HEK293 (cell line): ENCODE measurements at regions not wholly inside any gene's neighbourhood (a gene's known extent, or its start where the extent isn't known, plus 50 kb on each side); places are given as distances from the start of the nearest gene placed in this dataset.

ENCODE experiments used
- CTCF ChIA-PET: fragments of 350-600 bp; formaldehyde crosslinking; extraction: SDS; loops from one replicate; lab custom pipeline; 2021; ENCODE audit warnings: antibody characterized with exemption; lab: Yijun Ruan, JAX
- POLR2A ChIA-PET: fragments of 300-600 bp; formaldehyde crosslinking; extraction: SDS; loops from one replicate; lab custom pipeline; 2020; ENCODE audit warnings: antibody characterized with exemption, inconsistent platforms; lab: Yijun Ruan, JAX
- H3K27ac ChIP-seq: fragments of 200-500 bp; sonication (Bioruptor generic); 2 replicates; pipeline ENCODE4 v1.5.1; 2014; ENCODE audit warnings: low read depth, low read length, control low read depth, inconsistent platforms; ENCODE audit errors: extremely low read depth
- H3K36me3 ChIP-seq, 2 experiments: fragments of 200-500 bp in 1 of 2; sonication (Bioruptor generic) in 1 of 2; 1 replicate in 1 of 2; 2 replicates in 1 of 2; pipeline ENCODE4 v1.5.1; 2014 to 2017; ENCODE audit warnings: inconsistent platforms in 2 of 2, low read length in 2 of 2; ENCODE audit not compliant: control insufficient read depth in 2 of 2, insufficient read depth in 1 of 2
- H3K4me1 ChIP-seq: fragments of 200-500 bp; sonication (Bioruptor generic); 2 replicates; pipeline ENCODE4 v1.5.1; 2014; ENCODE audit warnings: mild to moderate bottlenecking, low read length, inconsistent platforms; ENCODE audit not compliant: control insufficient read depth, insufficient read depth
- H3K4me3 ChIP-seq: 2 replicates; pipeline ENCODE4 v1.5.1; 2011; ENCODE audit warnings: low read depth, mild to moderate bottlenecking, control low read depth, low read length, moderate library complexity
- H3K9me3 ChIP-seq: fragments of 200-500 bp; sonication (Bioruptor generic); 2 replicates; pipeline ENCODE4 v1.5.1; 2014; ENCODE audit warnings: low read depth, low read length, inconsistent platforms; ENCODE audit not compliant: control insufficient read depth, insufficient read depth
- AEBP2 ChIP-seq: fragments of 450-650 bp; formaldehyde crosslinking; IDR thresholded peaks from 2 replicates; pipeline ENCODE4 v1.5.1; 2016; ENCODE audit warnings: missing biosample characterization, missing genetic modification characterization, borderline replicate concordance
- EGR2 ChIP-seq: fragments of 450-650 bp; formaldehyde crosslinking; IDR thresholded peaks from 2 replicates; pipeline ENCODE4 v1.5.1; 2016; ENCODE audit warnings: low read depth, missing biosample characterization, missing genetic modification characterization
- HOXA7 ChIP-seq: sonication (generic); formaldehyde crosslinking; IDR thresholded peaks from 2 replicates; pipeline ENCODE4 v1.8.1; 2022; ENCODE audit warnings: missing genetic modification reagents, borderline replicate concordance
- KLF16 ChIP-seq: fragments of 450-650 bp; formaldehyde crosslinking; IDR thresholded peaks from 2 replicates; pipeline ENCODE4 v1.5.1; 2017; ENCODE audit warnings: missing biosample characterization, missing genetic modification characterization
- SP3 ChIP-seq: fragments of 450-650 bp; formaldehyde crosslinking; IDR thresholded peaks from 2 replicates; pipeline ENCODE4 v1.5.1; 2016; ENCODE audit warnings: missing biosample characterization, missing genetic modification characterization
- ZBTB21 ChIP-seq: fragments of 450-650 bp; formaldehyde crosslinking; IDR thresholded peaks from 2 replicates; pipeline ENCODE4 v1.5.1; 2017; ENCODE audit warnings: missing biosample characterization, missing genetic modification characterization
- ZBTB49 ChIP-seq: fragments of 450-650 bp; formaldehyde crosslinking; IDR thresholded peaks from 2 replicates; pipeline ENCODE4 v1.5.1; 2016; ENCODE audit warnings: missing biosample characterization, missing genetic modification characterization, low read depth
- ZBTB6 ChIP-seq: fragments of 450-650 bp; formaldehyde crosslinking; IDR thresholded peaks from 2 replicates; pipeline ENCODE4 v1.5.1; 2017; ENCODE audit warnings: missing biosample characterization, missing genetic modification characterization
- ZFP41 ChIP-seq: fragments of 450-650 bp; formaldehyde crosslinking; IDR thresholded peaks from 2 replicates; pipeline ENCODE4 v1.5.1; 2016; ENCODE audit warnings: missing biosample characterization, missing genetic modification characterization, borderline replicate concordance
- ZNF157 ChIP-seq: fragments of 450-650 bp; formaldehyde crosslinking; IDR thresholded peaks from 2 replicates; pipeline ENCODE4 v1.5.1; 2016; ENCODE audit warnings: missing biosample characterization, missing genetic modification characterization
- ZNF26 ChIP-seq: fragments of 450-650 bp; formaldehyde crosslinking; IDR thresholded peaks from 2 replicates; pipeline ENCODE4 v1.5.1; 2016; ENCODE audit warnings: missing biosample characterization, missing genetic modification characterization
- ZNF362 ChIP-seq: fragments of 450-650 bp; formaldehyde crosslinking; IDR thresholded peaks from 2 replicates; pipeline ENCODE4 v1.5.1; 2016; ENCODE audit warnings: missing biosample characterization, missing genetic modification characterization
- ZNF37A ChIP-seq: fragments of 450-650 bp; IDR thresholded peaks from 2 replicates; pipeline ENCODE4 v1.5.1; 2018; ENCODE audit warnings: missing biosample characterization, missing genetic modification characterization
- ZNF426 ChIP-seq: fragments of 450-650 bp; formaldehyde crosslinking; IDR thresholded peaks from 2 replicates; pipeline ENCODE4 v1.5.1; 2017; ENCODE audit warnings: missing biosample characterization, missing genetic modification characterization, mild to moderate bottlenecking, inconsistent platforms, moderate library complexity
- ZNF473 ChIP-seq: fragments of 450-650 bp; formaldehyde crosslinking; IDR thresholded peaks from 2 replicates; pipeline ENCODE4 v1.5.1; 2017; ENCODE audit warnings: missing biosample characterization, missing genetic modification characterization
- ZNF529 ChIP-seq: fragments of 450-650 bp; formaldehyde crosslinking; IDR thresholded peaks from 2 replicates; pipeline ENCODE4 v1.5.1; 2017; ENCODE audit warnings: missing genetic modification characterization, missing biosample characterization; ENCODE audit not compliant: insufficient replicate concordance
- ZNF560 ChIP-seq: fragments of 450-650 bp; formaldehyde crosslinking; IDR thresholded peaks from 2 replicates; pipeline ENCODE4 v1.5.1; 2017; ENCODE audit warnings: missing biosample characterization, missing genetic modification characterization, borderline replicate concordance
- ZNF660 ChIP-seq: fragments of 450-650 bp; IDR thresholded peaks from 2 replicates; pipeline ENCODE4 v1.5.1; 2018; ENCODE audit warnings: missing biosample characterization, mild to moderate bottlenecking, missing genetic modification characterization
- ZNF664 ChIP-seq: fragments of 450-650 bp; formaldehyde crosslinking; IDR thresholded peaks from 2 replicates; pipeline ENCODE4 v1.5.1; 2016; ENCODE audit warnings: missing biosample characterization, missing genetic modification characterization
- ZNF692 ChIP-seq: fragments of 450-650 bp; formaldehyde crosslinking; IDR thresholded peaks from 2 replicates; pipeline ENCODE4 v1.5.1; 2016; ENCODE audit warnings: missing biosample characterization, missing genetic modification characterization
- ZNF704 ChIP-seq: fragments of 450-650 bp; formaldehyde crosslinking; IDR thresholded peaks from 2 replicates; pipeline ENCODE4 v1.5.1; 2016; ENCODE audit warnings: missing biosample characterization, missing genetic modification characterization
- ZSCAN16 ChIP-seq: fragments of 450-650 bp; formaldehyde crosslinking; IDR thresholded peaks from 2 replicates; pipeline ENCODE4 v1.5.1; 2016; ENCODE audit warnings: missing biosample characterization, missing genetic modification characterization
- ZSCAN23 ChIP-seq: fragments of 450-650 bp; formaldehyde crosslinking; IDR thresholded peaks from 2 replicates; pipeline ENCODE4 v1.5.1; 2016; ENCODE audit warnings: missing biosample characterization, missing genetic modification characterization
- ZSCAN30 ChIP-seq: fragments of 450-650 bp; IDR thresholded peaks from 2 replicates; pipeline ENCODE4 v1.5.1; 2018; ENCODE audit warnings: missing biosample characterization, mild to moderate bottlenecking, missing genetic modification characterization, moderate library complexity

- TF ChIP-seq ZNF692 (tag by site-specific recombination) (peak; percentile 50; the same call in 1 of the 2 replicates), ZNF660 (tag by site-specific recombination) (peak; percentile 53; the same call in 1 of the 2 replicates), ZNF529 (tag by site-specific recombination) (no peak), ZNF473 (tag by site-specific recombination) (no peak), ZSCAN30 (0 out of 2 replicates have a peak, but pooled peaks have one; percentile 24)
Measured at GRCh38 chr10:91077549-91078071, 142.9 kb upstream of the PCGF5 start (continued).

- H3K36me3 ChIP-seq: no peaks in the 10 kb centered on the region
- H3K4me3 ChIP-seq: no peak overlapping the region
- no peak overlapping the region for H3K27ac ChIP-seq
- H3K9me3 ChIP-seq: no peaks in the 10 kb centered on the region
- TF ChIP-seq ZBTB21 (tag by site-specific recombination) (no peak), SP3 (no peak), ZSCAN16 (tag by site-specific recombination) (no peak), ZBTB6 (tag by site-specific recombination) (no peak), ZBTB49 (tag by site-specific recombination) (no peak), ZNF157 (tag by site-specific recombination) (no peak), ZNF704 (tag by site-specific recombination) (no peak), ZNF473 (tag by site-specific recombination) (no peak), ZNF664 (no peak), ZNF37A (tag by site-specific recombination) (no peak), ZNF560 (tag by site-specific recombination) (no peak), ZNF362 (tag by site-specific recombination) (no peak), KLF16 (tag by site-specific recombination) (no peak), EGR2 (tag by site-specific recombination) (no peak), HOXA7 (CRISPR knock-in tag) (no peak), ZNF426 (tag by site-specific recombination) (no peak), ZFP41 (no peak), ZSCAN23 (tag by site-specific recombination) (no peak), AEBP2 (tag by site-specific recombination) (no peak), ZNF26 (tag by site-specific recombination) (no peak)
- ChIA-PET CTCF (no interaction called here), POLR2A (no interaction called here)
- H3K4me1 ChIP-seq: peaks cover 11% of the 10 kb centered on the region; the same call in 1 of the 2 replicates
Measured at GRCh38 chr10:91080776-91081175, 139.7 kb upstream of the PCGF5 start.
